Coronary artery (tissue), 2 donors: ENCODE measurements at regions not wholly inside any gene's neighbourhood (a gene's known extent, or its start where the extent isn't known, plus 50 kb on each side); places are given as distances from the start of the nearest gene placed in this dataset.
"Not testable (repeated sequence)": the region's sequence is repeated elsewhere in the genome, so short reads cannot be mapped to it uniquely, and the experiment has no call there.

ENCODE experiments used
- DNase-seq: peaks from one replicate; pipeline ENCODE4 v3.0.0-alpha.2; 2017; ENCODE audit warnings: low spot score
- H3K27ac ChIP-seq, 2 donors: fragments of 200-600 bp; sonication (generic); one replicate each; pipeline ENCODE4 v1.5.1; 2016 to 2019
- H3K4me3 ChIP-seq: fragments of 200-600 bp; sonication (generic); 2 replicates; pipeline ENCODE4 v1.5.1; 2016; ENCODE audit warnings: mild to moderate bottlenecking, moderate library complexity
- TF ChIP-seq, protein P1 (sequence below): fragments of 200-600 bp; sonication (generic); IDR thresholded peaks from one replicate; pipeline ENCODE4 v1.5.1; 2019; ENCODE audit warnings: antibody characterized with exemption

DNA sequence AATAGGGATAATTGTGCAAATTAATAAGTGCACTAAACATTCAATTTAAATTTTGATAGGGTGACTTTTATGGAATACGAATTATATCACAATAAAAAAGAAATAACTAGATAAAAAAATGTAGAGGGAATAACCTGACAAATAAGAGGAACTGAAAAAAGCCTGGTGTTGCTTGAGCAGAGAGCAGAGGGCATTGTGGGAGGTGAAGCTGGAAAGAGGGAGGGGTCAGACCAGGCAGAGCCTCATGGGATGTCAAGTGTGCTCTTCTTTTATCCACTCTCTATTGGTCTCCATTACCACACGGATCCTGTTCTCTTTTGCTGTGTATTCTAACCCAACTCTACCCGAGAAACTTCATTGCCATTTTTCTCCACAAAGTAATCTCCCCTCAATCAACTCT is 264.0 kb upstream of the CRBN start:
- TF ChIP-seq, protein P1, sequence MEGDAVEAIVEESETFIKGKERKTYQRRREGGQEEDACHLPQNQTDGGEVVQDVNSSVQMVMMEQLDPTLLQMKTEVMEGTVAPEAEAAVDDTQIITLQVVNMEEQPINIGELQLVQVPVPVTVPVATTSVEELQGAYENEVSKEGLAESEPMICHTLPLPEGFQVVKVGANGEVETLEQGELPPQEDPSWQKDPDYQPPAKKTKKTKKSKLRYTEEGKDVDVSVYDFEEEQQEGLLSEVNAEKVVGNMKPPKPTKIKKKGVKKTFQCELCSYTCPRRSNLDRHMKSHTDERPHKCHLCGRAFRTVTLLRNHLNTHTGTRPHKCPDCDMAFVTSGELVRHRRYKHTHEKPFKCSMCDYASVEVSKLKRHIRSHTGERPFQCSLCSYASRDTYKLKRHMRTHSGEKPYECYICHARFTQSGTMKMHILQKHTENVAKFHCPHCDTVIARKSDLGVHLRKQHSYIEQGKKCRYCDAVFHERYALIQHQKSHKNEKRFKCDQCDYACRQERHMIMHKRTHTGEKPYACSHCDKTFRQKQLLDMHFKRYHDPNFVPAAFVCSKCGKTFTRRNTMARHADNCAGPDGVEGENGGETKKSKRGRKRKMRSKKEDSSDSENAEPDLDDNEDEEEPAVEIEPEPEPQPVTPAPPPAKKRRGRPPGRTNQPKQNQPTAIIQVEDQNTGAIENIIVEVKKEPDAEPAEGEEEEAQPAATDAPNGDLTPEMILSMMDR: no peak

DNA sequence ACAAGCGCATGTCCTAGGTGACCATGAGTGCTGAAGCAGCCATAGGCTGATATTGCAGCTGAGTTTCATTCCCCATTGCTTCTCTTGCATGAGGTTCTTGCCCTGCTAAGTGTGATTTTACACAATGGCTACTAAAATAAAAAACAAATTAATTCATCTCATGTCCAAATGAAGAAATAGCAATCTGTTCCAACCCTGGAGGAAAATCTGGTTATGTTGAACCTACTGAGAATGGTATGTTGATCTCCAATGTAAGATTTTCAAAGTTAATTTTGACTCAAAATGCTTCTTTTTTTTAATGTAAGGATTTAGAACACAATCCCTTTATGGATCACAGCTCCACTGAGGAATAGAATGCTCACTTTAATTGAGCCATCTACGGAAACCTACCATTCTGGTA is 254.2 kb upstream of the CRBN start:
- TF ChIP-seq, protein P1: no peak
- DNase-seq: no peak

More for the DNA sequence above, 264.0 kb upstream of the CRBN start:
- no peak for DNase-seq
- Histone ChIP-seq H3K27ac (no peak overlapping the region), H3K4me3 (no peak overlapping the region)

GRCh38 chr3:3429841-3430240 is 250.3 kb upstream of the CRBN start:
- Histone ChIP-seq H3K27ac (no peak overlapping the region), H3K4me3 (no peak overlapping the region)
- no peak for DNase-seq
- TF ChIP-seq, protein P1: no peak

More for the DNA sequence above, 254.2 kb upstream of the CRBN start:
- Histone ChIP-seq H3K4me3 (no peak overlapping the region), H3K27ac (no peak overlapping the region)

GRCh38 chr3:3407707-3408106 is 228.2 kb upstream of the CRBN start:
- DNase-seq, H3K4me3 ChIP-seq, H3K27ac ChIP-seq: not testable (repeated sequence)

- H3K27ac ChIP-seq: no peak overlapping the region
- TF ChIP-seq, protein P1: no peak
- no peak overlapping the region for H3K4me3 ChIP-seq
- no peak for DNase-seq
Observed at GRCh38 chr3:3405131-3405530, 225.6 kb upstream of the CRBN start.

GRCh38 chr3:3403700-3404099 is 224.2 kb upstream of the CRBN start:
- TF ChIP-seq, protein P1: no peak
- no peak overlapping the region for H3K4me3 ChIP-seq
- no peak overlapping the region for H3K27ac ChIP-seq
- no peak for DNase-seq

- TF ChIP-seq, protein P1: no peak
- DNase-seq: no peak
- Histone ChIP-seq H3K4me3 (no peak overlapping the region), H3K27ac (no peak overlapping the region)
Observed at GRCh38 chr3:3392946-3393345, 213.5 kb upstream of the CRBN start.

GRCh38 chr3:3383461-3383860 is 204.0 kb upstream of the CRBN start:
- DNase-seq: no peak
- TF ChIP-seq, protein P1: no peak
- no peak overlapping the region for H3K27ac ChIP-seq
- no peak overlapping the region for H3K4me3 ChIP-seq
